Femur (tissue), 1 donor: ENCODE measurements at regions not wholly inside any gene's neighbourhood (a gene's known extent, or its start where the extent isn't known, plus 50 kb on each side); places are given as distances from the start of the nearest gene placed in this dataset.

Experiments used
- DNase-seq: peaks from one replicate; pipeline ENCODE4 v3.0.0-alpha.2; 2017

DNA sequence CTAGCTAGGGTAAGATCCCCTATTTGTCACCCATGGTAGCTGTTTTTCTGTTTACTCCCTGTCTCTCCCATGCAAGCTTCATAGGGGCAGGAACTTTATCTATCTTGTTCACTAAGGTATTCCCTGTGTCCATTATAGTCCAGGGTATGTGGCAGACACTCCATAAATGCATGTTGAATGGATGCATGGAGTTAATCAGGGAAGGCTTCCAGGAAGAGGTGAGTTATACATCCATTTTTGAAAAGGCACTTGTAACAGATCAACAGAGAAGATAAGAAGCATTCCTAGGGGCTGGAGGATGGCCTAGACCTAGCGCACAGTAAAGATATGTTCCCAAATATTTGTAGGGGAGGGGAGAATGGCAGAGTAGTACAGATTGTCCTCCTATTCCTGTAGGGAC is 130.3 kb downstream of the BUD13 start:
- no peak for DNase-seq

DNA sequence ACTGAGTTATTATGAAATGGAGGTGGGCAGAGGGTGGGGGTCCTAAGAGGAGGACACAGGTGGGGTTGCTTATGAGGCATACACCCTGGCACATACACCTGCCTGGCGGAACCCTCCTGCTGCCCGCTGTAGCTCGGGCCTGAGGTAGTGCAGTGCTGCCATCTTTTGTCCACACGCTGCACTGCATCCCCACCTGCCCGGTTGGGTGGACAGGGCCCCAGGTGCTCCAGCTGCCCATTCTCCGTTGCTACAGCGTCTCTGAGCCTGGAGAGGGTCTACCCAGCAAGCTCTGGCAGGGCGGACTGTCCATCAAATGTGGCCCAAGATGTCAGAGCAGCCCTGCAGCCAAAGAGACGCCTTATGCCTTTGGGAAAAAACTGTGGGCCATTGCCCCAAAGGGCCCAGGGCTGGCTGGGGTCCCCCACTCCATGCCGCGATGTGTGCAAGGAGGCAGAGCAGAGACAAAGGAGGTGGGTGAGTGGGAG is 131.2 kb downstream of the BUD13 start:
- peak; percentile 31 for DNase-seq

GRCh38 chr11:116640641-116641402 is 132.0 kb downstream of the BUD13 start:
- no peak for DNase-seq

GRCh38 chr11:116638463-116638862 is 134.3 kb downstream of the BUD13 start:
- DNase-seq: no peak

GRCh38 chr11:116637766-116638165 is 135.0 kb downstream of the BUD13 start:
- no peak for DNase-seq

DNA sequence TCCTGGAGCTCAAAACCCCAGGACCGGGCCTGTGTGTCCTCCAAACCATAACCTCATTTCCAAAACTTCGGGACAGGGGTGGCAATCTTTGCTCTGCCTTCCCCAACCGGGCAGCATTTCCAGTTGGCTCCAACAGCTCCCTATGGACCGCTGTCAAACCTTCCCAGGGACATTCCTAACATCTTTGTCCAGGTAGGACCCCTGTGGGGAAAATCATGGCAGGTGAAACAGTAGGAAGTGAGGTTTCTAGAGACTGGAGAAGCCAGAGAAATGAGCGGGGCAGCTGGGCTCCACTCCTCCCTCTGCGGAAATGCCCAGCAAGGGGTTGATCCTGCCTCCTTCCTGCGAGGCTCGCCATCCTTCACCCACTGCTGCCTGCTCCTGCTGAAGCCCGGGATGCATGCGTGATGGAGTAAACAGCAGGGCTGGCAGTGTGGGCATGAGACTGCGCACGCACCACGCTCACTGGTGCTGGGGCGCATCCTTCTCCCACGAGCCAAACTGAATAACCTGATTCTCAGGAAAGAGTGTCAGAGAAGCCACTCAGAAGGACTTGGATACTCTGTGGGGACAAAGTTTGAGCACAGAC is 136.4 kb downstream of the BUD13 start:
- no peak for DNase-seq

GRCh38 chr11:116631201-116631600 is 141.6 kb downstream of the BUD13 start:
- DNase-seq: no peak

GRCh38 chr11:116618461-116618860 is 154.3 kb downstream of the BUD13 start:
- no peak for DNase-seq

DNA sequence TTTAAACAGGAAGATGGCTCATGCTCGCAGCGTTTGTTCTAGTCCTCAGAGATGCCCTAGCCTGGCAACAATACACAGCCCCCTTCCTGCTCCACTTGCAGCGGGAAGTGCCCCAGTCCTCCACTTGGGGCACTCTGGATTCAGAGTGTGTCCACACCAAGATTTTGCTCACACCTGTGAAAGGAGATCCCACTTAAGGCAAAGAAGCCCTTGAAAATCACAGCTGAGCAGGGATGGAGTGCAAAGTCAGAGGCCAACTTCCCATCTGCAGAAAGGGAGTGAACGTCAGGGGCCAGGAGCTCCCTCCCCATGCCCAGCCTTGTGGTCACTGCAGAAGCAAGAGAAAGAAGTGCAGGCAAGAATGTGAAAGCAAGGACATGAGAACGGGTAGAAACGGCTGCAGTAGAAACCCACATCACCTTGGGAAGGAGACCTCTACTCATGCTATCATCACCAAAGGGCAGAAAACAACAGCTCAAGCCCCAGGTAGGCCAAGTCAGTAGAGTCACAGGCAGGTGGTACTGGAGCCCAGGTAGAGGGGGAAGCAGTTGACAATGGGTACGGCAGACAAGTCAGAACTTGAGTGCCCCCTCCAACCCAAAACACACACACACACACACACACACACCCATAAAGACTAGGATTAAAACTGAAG is 157.4 kb downstream of the BUD13 start:
- no peak for DNase-seq

DNA sequence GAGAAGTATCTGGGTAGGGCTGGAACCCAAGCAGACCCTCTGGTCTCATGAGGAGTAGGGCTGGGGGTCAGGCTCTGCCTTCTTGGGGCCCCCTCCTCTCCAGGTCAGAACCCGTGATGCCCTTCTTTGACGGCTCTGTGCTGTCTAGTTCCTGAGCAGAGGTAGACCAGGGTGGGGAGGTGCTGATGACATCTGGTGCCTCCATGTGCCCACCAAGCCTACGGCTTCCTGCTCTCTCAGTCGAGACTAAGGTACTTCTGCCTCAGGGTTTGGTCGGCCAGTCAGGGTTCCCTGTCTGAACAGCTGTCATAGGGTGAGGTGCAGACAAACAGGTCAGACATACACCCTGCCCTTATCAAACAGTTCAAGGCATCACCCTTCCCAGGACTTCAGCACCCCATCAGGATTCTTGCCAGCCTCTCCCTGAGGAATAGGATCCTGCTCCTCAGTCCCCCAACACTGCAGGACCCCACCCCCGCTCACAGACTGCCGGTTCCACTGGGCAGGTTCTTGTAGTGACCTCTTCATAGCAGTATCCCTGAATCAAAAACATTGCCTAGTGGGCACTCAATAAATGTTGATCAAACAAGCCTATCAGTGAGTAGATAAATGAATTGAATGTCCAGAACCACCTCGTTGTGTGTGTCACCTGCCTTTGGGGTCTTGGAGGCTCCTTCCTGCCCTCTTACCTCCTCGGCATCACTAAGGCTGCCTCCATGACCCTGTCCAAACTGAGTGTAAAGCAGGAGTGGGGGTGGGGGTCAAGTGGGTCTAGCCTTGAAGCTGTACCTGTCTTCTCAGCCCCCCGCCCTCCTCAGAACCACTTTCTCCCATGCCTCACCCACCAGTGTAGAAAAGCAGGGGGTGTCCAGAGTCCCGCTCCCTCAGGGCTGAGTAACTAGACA is 158.2 kb downstream of the BUD13 start:
- DNase-seq: no peak

DNA sequence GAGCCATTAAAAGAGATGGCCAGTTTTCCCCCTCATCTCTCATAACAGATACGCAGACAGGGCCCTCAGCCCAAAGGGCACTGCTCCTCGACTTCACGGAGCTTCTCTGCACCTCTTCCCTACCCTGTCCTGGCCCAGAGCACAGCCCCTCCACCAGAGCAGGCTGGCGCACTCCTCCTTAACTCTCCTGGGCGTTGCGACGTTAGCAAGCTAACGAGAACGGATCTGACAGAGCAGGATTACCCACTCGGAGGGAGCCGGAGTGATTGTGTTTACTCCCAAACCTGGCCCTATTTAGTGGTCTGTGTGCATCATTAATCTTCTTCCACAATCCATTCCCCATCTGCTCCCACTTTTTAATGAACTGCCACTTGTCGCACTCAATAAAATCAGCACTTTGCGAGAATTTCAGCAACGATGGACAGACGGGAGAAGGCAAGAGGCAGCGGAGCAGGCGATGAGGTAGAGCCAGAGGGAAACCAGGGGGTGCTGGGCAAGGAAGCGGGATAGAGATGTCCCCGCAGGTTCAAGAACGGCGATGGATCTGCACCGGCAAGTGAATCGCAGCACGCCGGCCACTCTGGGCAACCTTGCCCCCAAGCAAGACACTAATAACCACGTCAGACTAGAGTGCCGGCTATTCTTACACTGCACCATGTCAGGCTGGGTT is 159.4 kb downstream of the BUD13 start:
- DNase-seq: no peak

- no peak for DNase-seq
Measured at GRCh38 chr11:116611998-116612620, 160.7 kb downstream of the BUD13 start.

GRCh38 chr11:116610190-116610589 is 162.6 kb downstream of the BUD13 start:
- no peak for DNase-seq

DNA sequence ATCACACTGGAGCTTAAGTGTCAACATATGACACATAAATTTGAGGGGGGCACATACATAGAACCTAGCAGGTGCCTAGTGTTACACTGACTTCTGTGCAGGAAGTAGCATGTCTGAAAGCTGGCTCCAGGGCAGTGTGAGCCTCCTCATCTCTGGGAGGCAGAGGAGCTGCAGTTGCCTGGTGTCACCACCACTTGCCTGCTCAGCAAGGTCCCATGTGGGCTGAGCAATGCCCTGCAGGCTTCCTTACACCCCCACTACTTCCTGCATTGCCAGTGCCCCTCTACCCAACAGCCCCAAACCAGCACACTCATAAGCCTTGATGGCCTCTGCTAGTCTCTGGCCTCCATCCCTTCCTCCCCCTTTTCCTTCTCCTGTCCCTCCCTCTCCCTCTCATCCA is 165.8 kb downstream of the BUD13 start:
- DNase-seq: no peak

GRCh38 chr11:116605543-116606459 is 167.0 kb downstream of the BUD13 start:
- DNase-seq: no peak

GRCh38 chr11:116603728-116604323 is 169.0 kb downstream of the BUD13 start:
- DNase-seq: no peak

DNA sequence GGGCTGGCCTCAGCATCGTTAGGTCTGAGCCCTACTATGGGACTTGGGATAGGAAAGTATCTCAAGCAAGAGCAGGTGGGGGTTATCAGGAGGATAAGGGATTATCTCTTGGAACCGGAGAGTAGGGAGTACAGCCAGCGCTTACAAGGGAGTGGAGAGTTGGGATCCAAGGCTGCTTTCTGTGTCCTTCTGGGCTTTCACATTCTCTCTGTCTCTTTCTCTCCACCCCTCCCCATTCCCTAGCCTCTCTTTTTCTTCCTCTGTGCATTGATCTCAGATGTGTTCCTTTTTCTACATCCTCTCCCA is 170.2 kb downstream of the BUD13 start:
- no peak for DNase-seq

- DNase-seq: no peak
Measured at GRCh38 chr11:116601814-116602636, 170.8 kb downstream of the BUD13 start.

- no peak for DNase-seq
Measured at GRCh38 chr11:116600930-116601329, 171.9 kb downstream of the BUD13 start.

DNA sequence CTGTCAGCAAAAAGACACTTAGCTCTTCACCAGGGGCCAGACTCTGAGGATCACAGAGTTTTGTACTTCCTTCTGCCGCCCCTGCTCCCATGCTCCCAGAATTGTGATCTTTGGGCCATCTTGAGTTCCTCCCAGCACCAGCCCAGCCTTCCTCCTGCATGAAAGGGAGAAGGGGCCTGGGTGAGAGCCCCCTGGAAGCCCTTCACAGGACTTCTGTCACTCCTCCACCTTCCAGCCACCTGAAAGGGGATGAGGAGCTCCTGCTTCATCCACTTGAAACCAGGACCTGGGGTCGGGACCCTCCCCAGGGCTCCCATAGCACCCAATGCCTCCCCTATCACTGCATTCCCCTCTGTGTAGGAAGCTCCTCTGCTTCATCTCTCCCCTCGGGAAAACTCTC is 174.2 kb downstream of the BUD13 start:
- DNase-seq: no peak
